HCT116 (cell line): ENCODE measurements at regions not wholly inside any gene's neighbourhood (a gene's known extent, or its start where the extent isn't known, plus 50 kb on each side); places are given as distances from the start of the nearest gene placed in this dataset.

Source experiments
- ATAC-seq: fragments of 200-7000 bp; cut with Tn5 transposase; 2 replicates; pipeline ENCODE4 v1.9.1; 2020; ENCODE audit warnings: mild to moderate bottlenecking, moderate library complexity
- BruUV-seq: library from RNA; stranded (reverse); fragments of 400-500 nt; replicated peaks from 2 replicates; lab custom pipeline; 2021; lab: Mats Ljungman, UMichigan
- CTCF ChIA-PET: fragments of 300-600 bp; sonication (Branson Sonifier 250); formaldehyde crosslinking; loops from one replicate; lab custom pipeline; 2021; ENCODE audit warnings: antibody characterized with exemption; lab: Charles Lee
- POLR2A ChIA-PET: fragments of 300-600, 350-600 bp; sonication (Branson Sonifier 250); formaldehyde crosslinking; loops from one replicate; lab custom pipeline; 2021; ENCODE audit warnings: antibody characterized with exemption; lab: Charles Lee
- RAD21 ChIA-PET, 2 experiments: fragments of 300-600 bp; sonication (Branson Sonifier 250); formaldehyde crosslinking; loops; one replicate each; lab custom pipeline; 2023; ENCODE audit warnings: low total read pairs in 2 of 2; ENCODE audit not compliant: uncharacterized antibody in 2 of 2, unreplicated experiment in 2 of 2, low non-redundant PET in 1 of 2; lab: Charles Lee
- DNase-seq: peaks from one replicate; pipeline ENCODE4 v3.0.0-alpha.2; 2010; ENCODE audit warnings: low read depth, low spot score
- H2AFZ ChIP-seq: fragments of 200-600 bp; shearing (Covaris generic), sonication (generic); 2 replicates; pipeline ENCODE4 v1.6.1; 2017; ENCODE audit warnings: low read depth, mixed run types, mixed read lengths, antibody characterized with exemption, low read length; ENCODE audit not compliant: poor library complexity, severe bottlenecking
- H3K27ac ChIP-seq: 2 replicates; pipeline ENCODE4 v1.5.1; 2012; ENCODE audit warnings: low read depth, low read length
- H3K27me3 ChIP-seq: fragments of 200-600 bp; sonication (generic); 2 replicates; pipeline ENCODE4 v1.6.1; 2016; ENCODE audit warnings: mixed run types, low read length, mixed read lengths; ENCODE audit not compliant: insufficient read depth
- H3K36me3 ChIP-seq, 2 experiments: fragments of 200-500 bp in 1 of 2; fragments of 200-600 bp in 1 of 2; sonication (Bioruptor generic) in 1 of 2; sonication (generic) in 1 of 2; 2 replicates each; pipeline versions ENCODE4 v1.5.1 to v1.6.1; 2014 to 2016; ENCODE audit warnings: low read length in 2 of 2, inconsistent platforms in 1 of 2, mixed read lengths in 1 of 2, mixed run types in 1 of 2; ENCODE audit not compliant: insufficient read depth in 2 of 2, control insufficient read depth in 1 of 2
- H3K4me1 ChIP-seq, 2 experiments: fragments of 200-600 bp in 1 of 2; sonication (generic) in 1 of 2; 2 replicates each; pipeline versions ENCODE4 v1.5.1 to v1.6.1; 2012 to 2017; ENCODE audit warnings: low read length in 2 of 2, inconsistent platforms in 1 of 2, mild to moderate bottlenecking in 1 of 2, mixed read lengths in 1 of 2, mixed run types in 1 of 2, moderate library complexity in 1 of 2; ENCODE audit not compliant: insufficient read depth in 2 of 2, control insufficient read depth in 1 of 2
- H3K4me2 ChIP-seq: fragments of 200-600 bp; sonication (generic); 2 replicates; pipeline ENCODE4 v1.6.1; 2017; ENCODE audit warnings: mixed run types, low read length, mixed read lengths
- H3K4me3 ChIP-seq, 2 experiments: fragments of 200-600 bp in 1 of 2; sonication (generic) in 1 of 2; replicated peaks in 1 of 2; 2 replicates each; pipeline ENCODE4 v1.5.1; 2011 to 2016; ENCODE audit warnings: low read length in 2 of 2, control low read depth in 1 of 2, low read depth in 1 of 2, mild to moderate bottlenecking in 1 of 2, mixed read lengths in 1 of 2, mixed run types in 1 of 2
- H3K79me2 ChIP-seq: fragments of 200-600 bp; sonication (generic); 2 replicates; pipeline ENCODE4 v1.6.1; 2017; ENCODE audit warnings: mild to moderate bottlenecking, mixed run types, low read length, moderate library complexity, mixed read lengths; ENCODE audit not compliant: insufficient read depth
- H3K9ac ChIP-seq: fragments of 200-600 bp; sonication (generic); 2 replicates; pipeline ENCODE4 v1.6.1; 2016; ENCODE audit warnings: low read length, mixed read lengths
- H3K9me2 ChIP-seq: fragments of 200-600 bp; sonication (generic), shearing (Covaris generic); 2 replicates; pipeline ENCODE4 v1.6.1; 2017; ENCODE audit warnings: mixed run types, mild to moderate bottlenecking, moderate library complexity; ENCODE audit not compliant: insufficient read depth
- H3K9me3 ChIP-seq, 2 experiments: fragments of 200-500 bp in 1 of 2; fragments of 200-600 bp in 1 of 2; sonication (Bioruptor generic) in 1 of 2; sonication (generic) in 1 of 2; 2 replicates each; pipeline ENCODE4 v1.6.1; 2014 to 2017; ENCODE audit warnings: low read length in 2 of 2, mixed read lengths in 2 of 2, inconsistent platforms in 1 of 2, low read depth in 1 of 2, mild to moderate bottlenecking in 1 of 2, mixed run types in 1 of 2, moderate library complexity in 1 of 2; ENCODE audit not compliant: control insufficient read depth in 1 of 2, insufficient read depth in 1 of 2
- H4K20me1 ChIP-seq: fragments of 200-600 bp; sonication (generic), shearing (Covaris generic); 2 replicates; pipeline ENCODE4 v1.6.1; 2017; ENCODE audit warnings: mixed run types, mild to moderate bottlenecking, moderate library complexity; ENCODE audit not compliant: insufficient read depth
- CBX3 ChIP-seq: IDR thresholded peaks from 2 replicates; pipeline ENCODE4 v1.6.1; 2012; ENCODE audit warnings: low read depth
- ELF1 ChIP-seq: IDR thresholded peaks from 2 replicates; pipeline ENCODE4 v1.6.1; 2012; ENCODE audit warnings: low read depth, borderline replicate concordance
- EZH2 ChIP-seq: fragments of 200-600 bp; sonication (generic); IDR thresholded peaks from 2 replicates; pipeline ENCODE4 v1.6.1; 2017; ENCODE audit warnings: antibody characterized with exemption, mixed run types
- EZH2phosphoT487 ChIP-seq: fragments of 200-600 bp; IDR thresholded peaks from 2 replicates; pipeline ENCODE4 v1.6.1; 2018; ENCODE audit warnings: antibody characterized with exemption, borderline replicate concordance
- FOSL1 ChIP-seq: IDR thresholded peaks from 2 replicates; pipeline ENCODE4 v1.6.1; 2012; ENCODE audit warnings: low read depth
- JUND ChIP-seq: IDR thresholded peaks from 2 replicates; pipeline ENCODE4 v1.6.1; 2012
- SIN3A ChIP-seq: IDR thresholded peaks from 2 replicates; pipeline ENCODE4 v1.6.1; 2012; ENCODE audit warnings: low read depth
- SRF ChIP-seq: IDR thresholded peaks from 2 replicates; pipeline ENCODE4 v1.6.1; 2012; ENCODE audit warnings: low read depth
- ZNF274 ChIP-seq: fragments of 200-500 bp; sonication (Bioruptor generic); IDR thresholded peaks from 2 replicates; pipeline ENCODE4 v1.6.1; 2014; ENCODE audit warnings: mild to moderate bottlenecking, low read depth, low read length, inconsistent platforms
- intact Hi-C: fragments of 100-400 bp; cut with micrococcal nuclease; formaldehyde crosslinking; loops from 2 replicates; pipeline ENCODE4 v1.10.0; 2022
- TF ChIP-seq, protein P1 (sequence below): IDR thresholded peaks from 2 replicates; pipeline ENCODE4 v1.6.1; 2011; ENCODE audit warnings: mild to moderate bottlenecking, low read length, moderate library complexity; ENCODE audit not compliant: insufficient replicate concordance; ENCODE audit errors: extremely low read depth
- TF ChIP-seq, protein P2 (sequence below), 3 experiments: fragments of 200-600 bp in 1 of 3; sonication (generic) in 1 of 3; IDR thresholded peaks in 2 of 3; conservative IDR thresholded peaks in 1 of 3; 2 replicates each; pipeline ENCODE4 v1.5.1; 2012 to 2017; ENCODE audit warnings: low read depth in 2 of 3, low read length in 2 of 3, antibody characterized with exemption in 1 of 3, borderline replicate concordance in 1 of 3, control low read depth in 1 of 3, mild to moderate bottlenecking in 1 of 3, mixed read lengths in 1 of 3, mixed run types in 1 of 3, moderate library complexity in 1 of 3; ENCODE audit not compliant: insufficient read depth in 1 of 3
- TF ChIP-seq, protein P3 (sequence below): IDR thresholded peaks from 2 replicates; pipeline ENCODE4 v1.6.1; 2012

DNA sequence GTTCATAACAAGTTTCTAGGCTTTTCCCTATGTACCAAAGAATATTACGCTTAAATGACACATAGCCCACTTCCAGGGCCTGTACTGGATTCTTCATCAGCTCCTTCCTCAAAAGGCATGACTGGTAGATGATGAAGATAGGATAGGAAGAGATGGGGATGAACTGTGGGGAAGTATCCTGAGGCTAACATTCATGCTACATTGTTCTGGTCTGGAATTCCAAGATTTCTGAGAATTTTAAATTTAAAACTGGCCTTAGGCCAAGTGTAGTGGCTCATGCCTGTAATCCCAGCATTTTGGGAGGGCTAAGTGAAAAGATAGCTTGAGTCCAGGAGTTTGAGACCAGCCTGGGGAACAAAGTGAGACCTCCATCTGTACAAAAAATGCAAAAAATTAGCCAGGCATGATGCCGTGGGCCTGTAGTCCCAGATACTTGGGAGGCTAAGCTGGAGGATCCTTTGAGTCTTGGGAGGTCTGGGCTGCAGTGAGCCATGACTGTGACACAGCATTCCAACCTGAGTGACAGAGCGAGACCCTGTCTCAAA lies 160.1 kb upstream of the PLAAT1 start:
- ATAC-seq: no peak
- Histone ChIP-seq H3K4me1 (no peaks in the 10 kb centered on the region), H3K4me2 (no peak overlapping the region), H3K27me3 (peaks cover 17% of the 10 kb centered on the region), H3K36me3 (no peaks in the 10 kb centered on the region), H3K9me3 (no peaks in the 10 kb centered on the region), H3K27ac (no peak overlapping the region), H3K79me2 (no peaks in the 10 kb centered on the region), H4K20me1 (no peaks in the 10 kb centered on the region), H3K9me2 (no peaks in the 10 kb centered on the region), H3K9ac (no peak overlapping the region), H3K4me3 (no peak overlapping the region), H2AFZ (no peak overlapping the region)
- intact Hi-C loops: no loop called here
- ChIA-PET POLR2A (no interaction called here), RAD21 (no interaction called here), CTCF (no interaction called here)
- no peak for DNase-seq
- TF ChIP-seq, protein P1, sequence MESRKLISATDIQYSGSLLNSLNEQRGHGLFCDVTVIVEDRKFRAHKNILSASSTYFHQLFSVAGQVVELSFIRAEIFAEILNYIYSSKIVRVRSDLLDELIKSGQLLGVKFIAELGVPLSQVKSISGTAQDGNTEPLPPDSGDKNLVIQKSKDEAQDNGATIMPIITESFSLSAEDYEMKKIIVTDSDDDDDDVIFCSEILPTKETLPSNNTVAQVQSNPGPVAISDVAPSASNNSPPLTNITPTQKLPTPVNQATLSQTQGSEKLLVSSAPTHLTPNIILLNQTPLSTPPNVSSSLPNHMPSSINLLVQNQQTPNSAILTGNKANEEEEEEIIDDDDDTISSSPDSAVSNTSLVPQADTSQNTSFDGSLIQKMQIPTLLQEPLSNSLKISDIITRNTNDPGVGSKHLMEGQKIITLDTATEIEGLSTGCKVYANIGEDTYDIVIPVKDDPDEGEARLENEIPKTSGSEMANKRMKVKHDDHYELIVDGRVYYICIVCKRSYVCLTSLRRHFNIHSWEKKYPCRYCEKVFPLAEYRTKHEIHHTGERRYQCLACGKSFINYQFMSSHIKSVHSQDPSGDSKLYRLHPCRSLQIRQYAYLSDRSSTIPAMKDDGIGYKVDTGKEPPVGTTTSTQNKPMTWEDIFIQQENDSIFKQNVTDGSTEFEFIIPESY: no peak
- TF ChIP-seq EZH2phosphoT487: no peak
- TF ChIP-seq, protein P2, sequence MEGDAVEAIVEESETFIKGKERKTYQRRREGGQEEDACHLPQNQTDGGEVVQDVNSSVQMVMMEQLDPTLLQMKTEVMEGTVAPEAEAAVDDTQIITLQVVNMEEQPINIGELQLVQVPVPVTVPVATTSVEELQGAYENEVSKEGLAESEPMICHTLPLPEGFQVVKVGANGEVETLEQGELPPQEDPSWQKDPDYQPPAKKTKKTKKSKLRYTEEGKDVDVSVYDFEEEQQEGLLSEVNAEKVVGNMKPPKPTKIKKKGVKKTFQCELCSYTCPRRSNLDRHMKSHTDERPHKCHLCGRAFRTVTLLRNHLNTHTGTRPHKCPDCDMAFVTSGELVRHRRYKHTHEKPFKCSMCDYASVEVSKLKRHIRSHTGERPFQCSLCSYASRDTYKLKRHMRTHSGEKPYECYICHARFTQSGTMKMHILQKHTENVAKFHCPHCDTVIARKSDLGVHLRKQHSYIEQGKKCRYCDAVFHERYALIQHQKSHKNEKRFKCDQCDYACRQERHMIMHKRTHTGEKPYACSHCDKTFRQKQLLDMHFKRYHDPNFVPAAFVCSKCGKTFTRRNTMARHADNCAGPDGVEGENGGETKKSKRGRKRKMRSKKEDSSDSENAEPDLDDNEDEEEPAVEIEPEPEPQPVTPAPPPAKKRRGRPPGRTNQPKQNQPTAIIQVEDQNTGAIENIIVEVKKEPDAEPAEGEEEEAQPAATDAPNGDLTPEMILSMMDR (IDR thresholded peaks at IDR 0.05 in 2 of 3, conservative IDR thresholded peaks at IDR 0.05 in 1 of 3; ENCODE audit: borderline replicate concordance in 1 of 3, insufficient read depth in 1 of 3, low read depth in 2 of 3, low read length in 2 of 3): no peak
- TF ChIP-seq, protein P3, sequence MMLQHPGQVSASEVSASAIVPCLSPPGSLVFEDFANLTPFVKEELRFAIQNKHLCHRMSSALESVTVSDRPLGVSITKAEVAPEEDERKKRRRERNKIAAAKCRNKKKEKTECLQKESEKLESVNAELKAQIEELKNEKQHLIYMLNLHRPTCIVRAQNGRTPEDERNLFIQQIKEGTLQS: no peak
- no peak for TF ChIP-seq EZH2
- TF ChIP-seq CBX3: no peak
- TF ChIP-seq ZNF274: no peak
- no peak for TF ChIP-seq FOSL1
- no peak for TF ChIP-seq ELF1
- TF ChIP-seq SIN3A: no peak
- TF ChIP-seq SRF: no peak
- TF ChIP-seq JUND: no peak
- no TSS peak for BruUV-seq
